T47D (cell line): ENCODE measurements at regions not wholly inside any gene's neighbourhood (a gene's known extent, or its start where the extent isn't known, plus 50 kb on each side); places are given as distances from the start of the nearest gene placed in this dataset.
"Not testable (repeated sequence)": the region's sequence is repeated elsewhere in the genome, so short reads cannot be mapped to it uniquely, and the experiment has no call there.

Experiments
- DNase-seq, 2 experiments: peaks; one replicate each; pipeline versions ENCODE4 v3.0.0 to v3.0.0-alpha.2; 2011 to 2012; ENCODE audit warnings: low read depth in 1 of 2, low spot score in 1 of 2
- JUND ChIP-seq: IDR thresholded peaks from 2 replicates; pipeline ENCODE4 v1.6.1; 2012; ENCODE audit warnings: low read depth
- in situ Hi-C: cut with HindIII; loops from 2 replicates; pipeline ENCODE4 v1.10.0; 2016; ENCODE audit warnings: low sequenced_read_pairs, low pct_unique_long_range_greater_than_20kb

DNA sequence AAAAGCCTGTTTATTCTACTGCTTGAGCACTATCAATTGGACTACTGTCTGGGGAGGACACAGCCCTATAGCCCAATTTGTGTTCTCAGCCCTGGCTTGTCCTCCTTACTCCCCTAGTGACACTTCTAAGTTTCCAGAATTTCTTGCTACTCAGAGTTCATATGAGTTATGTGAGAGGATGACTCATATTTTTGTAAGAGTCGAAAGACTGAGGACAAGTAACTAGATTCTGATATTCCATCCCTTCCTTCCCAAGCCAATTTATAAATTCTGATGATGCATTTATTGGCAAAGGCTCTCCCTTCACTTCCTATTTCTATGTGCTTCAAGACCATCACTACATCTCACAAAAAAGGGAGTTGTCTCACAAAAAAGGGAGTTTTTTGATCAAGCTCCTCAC lies 422.2 kb upstream of the DEPDC1 start:
- TF ChIP-seq JUND, result no peak
- in situ Hi-C loops, result no loop called here
- no peak for DNase-seq

DNA sequence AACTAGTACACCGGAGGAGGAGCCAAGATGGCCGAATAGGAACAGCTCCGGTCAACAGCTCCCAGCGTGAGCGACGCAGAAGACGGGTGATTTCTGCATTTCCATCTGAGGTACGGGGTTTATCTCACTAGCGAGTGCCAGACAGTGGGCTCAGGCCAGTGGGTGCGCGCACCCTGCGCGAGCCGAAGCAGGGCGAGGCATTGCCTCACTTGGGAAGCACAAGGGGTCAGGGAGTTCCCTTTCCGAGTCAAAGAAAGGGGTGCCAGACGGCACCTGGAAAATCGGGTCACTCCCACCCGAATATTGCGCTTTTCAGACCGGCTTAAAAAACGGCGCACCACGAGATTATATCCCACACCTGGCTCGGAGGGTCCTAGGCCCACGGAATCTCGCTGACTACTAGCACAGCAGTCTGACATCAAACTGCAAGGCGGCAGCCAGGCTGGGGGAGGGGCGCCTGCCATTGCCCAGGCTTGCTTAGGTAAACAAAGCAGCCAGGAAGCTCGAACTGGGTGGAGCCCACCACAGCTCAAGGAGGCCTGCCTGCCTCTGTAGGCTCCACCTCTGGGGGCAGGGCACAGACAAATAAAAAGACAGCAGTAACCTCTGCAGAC lies 426.7 kb upstream of the DEPDC1 start:
- DNase-seq, in situ Hi-C loops: not testable (repeated sequence)

DNA sequence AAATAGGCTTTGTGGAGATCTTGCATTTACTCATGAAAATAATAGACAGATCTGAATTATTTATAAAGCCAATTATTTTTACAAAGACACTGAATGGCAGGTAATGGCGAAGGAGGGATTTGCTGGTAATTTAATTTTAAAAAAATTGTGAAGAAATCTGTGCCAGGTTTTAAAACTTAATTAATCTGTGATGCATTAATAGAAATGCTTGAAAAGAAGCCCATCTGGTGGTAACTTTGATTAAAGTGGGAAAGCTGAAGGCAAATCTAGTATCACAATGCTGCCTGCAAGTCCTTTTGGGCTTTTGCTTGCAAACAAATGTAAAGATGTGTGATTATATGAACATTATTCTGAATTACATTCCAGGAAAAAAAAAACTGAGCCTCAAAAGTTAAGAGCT lies 433.2 kb upstream of the DEPDC1 start:
- in situ Hi-C loops, result no loop called here
- DNase-seq, result no peak
- TF ChIP-seq JUND, result no peak

DNA sequence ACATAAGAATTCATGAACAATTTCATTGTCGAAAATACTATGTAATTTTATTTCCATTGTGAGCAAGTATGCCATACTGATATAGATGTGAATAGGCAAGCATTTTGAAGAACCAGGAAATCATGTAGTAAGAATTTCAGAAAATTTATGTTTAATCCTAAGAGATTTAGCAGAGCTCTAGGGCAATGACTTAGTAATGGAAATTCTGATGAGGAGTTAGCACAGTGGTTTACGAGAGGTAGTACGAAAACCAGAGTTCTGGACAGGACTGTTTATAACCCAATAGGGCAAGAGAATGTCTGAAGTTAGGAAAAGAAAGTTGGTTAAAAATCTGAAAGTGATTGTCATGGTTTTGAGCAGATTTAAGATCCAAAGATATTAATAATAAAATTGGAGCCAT lies 439.6 kb upstream of the DEPDC1 start:
- in situ Hi-C loops, result no loop called here
- no peak for TF ChIP-seq JUND
- DNase-seq, result no peak

DNA sequence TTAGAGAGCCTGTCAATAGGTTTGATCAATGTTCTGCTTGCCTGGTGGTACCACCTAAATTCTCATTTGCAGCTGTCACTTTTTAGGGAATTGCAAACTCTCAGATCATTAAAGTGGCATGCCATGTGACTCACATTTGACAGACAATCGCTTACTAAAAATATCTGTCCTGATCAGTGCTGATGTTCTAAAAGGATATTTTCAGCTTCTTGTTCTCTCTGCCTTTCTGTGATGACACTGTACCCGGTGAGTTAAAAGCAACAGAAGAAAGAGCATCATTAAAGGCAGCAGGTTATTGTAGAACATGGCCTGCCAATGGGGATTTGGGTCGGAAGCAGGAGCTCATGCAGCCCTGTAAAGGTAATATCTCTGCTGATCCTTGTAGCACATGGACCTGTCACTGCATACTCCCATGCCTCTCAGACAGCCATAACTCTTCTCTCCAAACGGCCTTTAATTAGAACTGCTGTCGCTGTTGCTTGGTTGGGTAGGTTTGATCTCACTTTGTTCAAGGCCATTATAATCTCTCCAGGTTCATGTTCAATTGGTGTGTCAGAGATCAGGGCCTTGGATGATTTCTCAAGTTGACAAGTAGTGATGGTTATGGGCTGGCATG lies 441.3 kb upstream of the DEPDC1 start:
- DNase-seq, result no peak
- no peak for TF ChIP-seq JUND
- in situ Hi-C loops, result no loop called here

DNA sequence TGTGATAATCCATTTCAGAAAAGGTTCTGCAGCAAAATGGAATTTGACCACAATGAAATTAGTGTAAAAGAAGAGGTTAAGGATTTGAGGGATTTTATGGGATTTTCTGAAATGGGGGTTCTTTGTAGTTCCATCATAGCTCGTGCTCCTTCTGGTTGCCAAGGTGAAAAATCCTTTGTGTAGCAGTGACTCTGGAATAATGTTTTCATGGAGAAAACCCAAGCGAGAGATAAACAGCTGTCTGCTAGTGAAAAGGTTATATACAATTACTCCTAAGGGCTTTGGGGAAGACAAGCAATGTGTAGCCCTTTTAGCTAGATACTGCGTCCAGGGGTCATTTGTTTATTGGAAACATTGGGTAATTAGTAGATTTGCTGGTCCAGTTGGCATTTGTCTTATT lies 453.2 kb upstream of the DEPDC1 start:
- no peak for DNase-seq
- in situ Hi-C loops, result no loop called here
- no peak for TF ChIP-seq JUND

DNA sequence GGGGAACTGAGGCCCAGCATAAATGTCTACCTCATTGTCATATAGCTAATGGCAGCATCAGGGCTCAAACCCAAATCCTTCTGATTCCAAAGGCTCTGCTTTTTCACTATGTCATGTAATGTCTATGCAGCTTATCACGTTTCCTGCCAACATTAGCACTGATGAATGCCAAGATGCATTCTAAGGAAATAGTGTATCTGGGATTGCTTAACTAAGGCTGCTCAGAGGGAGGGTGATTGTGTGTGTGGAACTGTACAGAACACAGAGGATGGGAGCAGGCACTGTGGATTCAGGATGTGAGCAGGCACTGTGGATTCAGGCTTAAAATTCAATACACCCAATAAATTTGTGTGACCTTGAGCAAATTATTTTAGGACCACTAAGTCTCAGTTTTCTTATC lies 456.4 kb upstream of the DEPDC1 start:
- in situ Hi-C loops, result no loop called here
- TF ChIP-seq JUND, result no peak
- no peak for DNase-seq

DNA sequence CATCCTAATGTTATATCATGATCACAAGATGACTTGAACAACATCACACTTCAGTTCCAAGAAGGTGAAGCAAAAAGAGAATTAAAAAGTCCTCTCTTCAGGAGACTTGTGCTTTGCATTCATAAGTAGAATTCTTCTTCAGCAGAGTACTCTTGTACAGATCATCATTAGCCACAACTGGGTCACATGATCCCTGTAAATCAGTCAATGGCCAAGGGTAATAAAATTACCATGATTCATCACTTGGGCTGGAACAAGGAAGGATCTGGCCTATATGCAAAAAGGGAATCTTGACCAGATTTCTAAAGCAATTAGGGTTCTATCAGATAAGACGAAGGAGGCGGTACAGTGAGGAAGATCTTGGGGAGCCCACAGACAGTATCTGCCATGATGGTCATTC lies 458.0 kb upstream of the DEPDC1 start:
- DNase-seq, result no peak
- in situ Hi-C loops, result no loop called here
- TF ChIP-seq JUND, result no peak

DNA sequence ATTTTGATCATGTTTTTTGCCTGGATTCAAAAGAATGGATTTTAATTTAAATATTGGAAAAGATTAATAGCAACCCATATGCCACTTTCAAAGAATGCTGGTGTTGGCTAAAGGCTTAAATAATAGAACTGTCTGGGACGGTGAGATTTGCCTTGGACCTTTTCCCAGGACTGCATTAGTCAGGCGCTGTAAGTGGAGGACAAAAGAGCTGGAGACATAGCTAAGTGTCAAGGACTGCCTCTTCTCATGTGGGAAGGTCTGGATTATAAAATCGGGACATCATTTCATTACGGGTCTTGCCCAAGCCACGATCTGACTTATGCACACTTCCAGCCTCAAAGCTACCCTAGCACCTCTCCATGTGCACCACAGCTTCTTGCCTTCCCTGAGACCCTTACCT lies 458.5 kb upstream of the DEPDC1 start:
- no peak for TF ChIP-seq JUND
- in situ Hi-C loops, result no loop called here
- no peak for DNase-seq

DNA sequence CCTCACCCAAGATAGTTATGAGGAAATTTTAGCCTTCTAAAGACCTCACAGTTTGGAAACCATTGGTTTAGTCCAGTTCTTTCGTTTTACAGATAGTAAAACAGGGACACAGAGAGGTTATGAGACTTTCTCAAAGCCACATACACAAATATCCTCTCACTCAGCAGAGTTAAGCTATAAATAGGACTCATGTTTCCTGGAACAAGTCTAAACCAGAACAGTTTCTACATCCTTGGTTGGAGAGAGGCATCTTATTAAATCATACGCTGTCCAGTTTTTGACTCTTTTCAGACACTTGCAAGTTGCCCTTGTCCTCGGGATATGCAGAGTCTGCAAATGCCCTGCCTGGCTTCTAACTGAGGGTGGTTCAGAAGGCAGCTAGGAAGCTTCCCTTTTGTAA lies 462.1 kb upstream of the DEPDC1 start:
- no peak for DNase-seq
- TF ChIP-seq JUND, result no peak
- in situ Hi-C loops, result no loop called here

DNA sequence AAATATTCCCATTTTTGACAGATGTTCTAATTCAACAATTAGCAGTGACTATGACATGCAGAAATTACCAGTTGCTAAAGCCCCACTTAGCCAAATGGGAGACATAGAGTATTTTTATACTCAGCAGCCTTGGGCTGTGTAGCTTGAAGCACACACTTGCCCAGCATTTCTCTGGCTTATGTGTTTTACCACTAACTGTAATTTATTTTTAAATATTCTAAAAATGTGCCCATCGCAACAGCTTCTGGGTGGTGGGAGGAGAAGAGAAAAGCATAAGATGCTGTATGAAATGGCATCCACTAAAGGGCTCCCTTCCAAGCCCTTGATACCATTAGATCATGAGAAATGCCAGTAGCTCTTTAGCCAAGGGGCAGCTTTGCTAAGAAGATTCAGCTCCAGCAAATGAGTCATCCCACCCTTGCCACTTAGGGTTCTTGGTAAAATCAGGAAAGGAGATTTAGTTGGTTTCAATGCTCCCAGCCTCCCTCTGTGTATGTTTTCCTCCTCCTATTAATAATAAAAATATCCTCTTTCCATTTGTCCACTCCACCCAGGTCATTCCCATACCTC lies 462.7 kb upstream of the DEPDC1 start:
- DNase-seq, result no peak
- in situ Hi-C loops, result no loop called here
- no peak for TF ChIP-seq JUND

DNA sequence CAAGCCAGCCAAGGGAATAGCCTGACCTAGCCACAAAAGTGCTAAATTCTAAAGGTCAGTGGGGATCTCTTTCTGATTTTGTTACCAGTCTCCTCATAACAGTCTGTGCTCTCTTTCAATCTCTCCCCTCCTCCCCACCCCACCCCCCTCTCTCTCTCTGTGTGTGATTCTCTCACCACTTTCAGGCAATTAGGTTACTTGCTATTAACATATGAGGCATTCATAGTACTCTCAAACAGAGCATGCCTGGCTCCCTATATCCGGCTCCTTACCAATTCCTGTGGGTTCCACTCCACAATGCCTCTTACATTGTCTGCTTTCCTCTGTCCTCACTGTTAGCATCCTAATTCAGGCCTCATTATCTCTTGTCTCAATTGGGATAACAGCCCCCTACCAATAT lies 464.3 kb upstream of the DEPDC1 start:
- no peak for DNase-seq
- no peak for TF ChIP-seq JUND
- in situ Hi-C loops, result no loop called here

DNA sequence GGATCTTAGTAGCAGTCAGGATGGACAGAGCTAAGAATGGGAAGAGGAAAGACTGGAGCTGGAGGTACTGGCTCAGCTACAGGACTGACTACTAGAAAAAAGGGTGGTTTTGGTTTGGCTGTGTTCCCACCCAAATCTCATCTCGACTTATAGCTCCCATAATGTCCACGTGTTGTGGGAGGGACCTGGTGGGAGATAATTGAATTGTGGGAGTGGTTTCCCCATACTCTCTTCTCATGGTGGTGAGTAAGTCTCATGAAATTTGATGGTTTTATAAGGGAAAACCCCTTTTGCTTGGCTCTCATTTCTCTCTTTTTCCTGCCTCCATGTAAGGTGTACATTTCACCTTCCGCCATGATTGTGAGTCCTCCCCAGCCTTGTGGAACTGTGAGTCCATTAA lies 466.5 kb upstream of the DEPDC1 start:
- no peak for TF ChIP-seq JUND
- in situ Hi-C loops, result no loop called here
- DNase-seq, result no peak

DNA sequence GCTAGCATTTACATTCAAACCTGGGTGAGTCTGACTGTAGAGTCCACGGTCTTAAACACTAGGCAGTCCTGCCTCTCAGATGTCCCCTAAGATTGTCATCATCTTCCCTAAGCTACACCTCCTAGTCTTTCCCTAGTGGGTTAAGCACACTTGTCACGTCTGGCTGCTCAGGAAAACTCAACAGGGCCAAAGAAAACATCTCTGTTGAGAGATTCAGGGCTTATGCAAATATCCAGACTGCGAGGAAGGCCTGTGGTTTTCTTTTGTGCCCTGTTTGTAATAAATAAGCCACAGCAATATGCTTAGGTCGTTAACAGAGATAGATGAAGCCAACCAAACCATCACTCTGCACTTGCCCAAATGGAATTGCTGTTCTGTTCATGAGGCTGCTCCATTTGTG lies 472.6 kb upstream of the DEPDC1 start:
- in situ Hi-C loops, result no loop called here
- no peak for DNase-seq
- no peak for TF ChIP-seq JUND
